Type B pancreatic cell (in vitro differentiated cells): ENCODE measurements at regions not wholly inside any gene's neighbourhood (a gene's known extent, or its start where the extent isn't known, plus 50 kb on each side); places are given as distances from the start of the nearest gene placed in this dataset.

Experiments used
- DNase-seq: peaks from one replicate; pipeline ENCODE4 v3.0.0; 2021; ENCODE audit warnings: mixed read lengths; ENCODE audit not compliant: unreplicated experiment; ENCODE audit errors: extremely low spot score
- H3K27ac Mint-ChIP-seq: 2 replicates; pipeline ENCODE4 v1.8.0; 2021; ENCODE audit warnings: mild to moderate bottlenecking, mixed read lengths
- H3K27me3 Mint-ChIP-seq: 2 replicates; pipeline ENCODE4 v1.8.0; 2021; ENCODE audit warnings: mixed read lengths
- H3K36me3 Mint-ChIP-seq: 2 replicates; pipeline ENCODE4 v1.8.0; 2021; ENCODE audit warnings: mixed read lengths
- H3K4me1 Mint-ChIP-seq: one replicate; pipeline ENCODE4 v1.8.0; 2021; ENCODE audit warnings: mixed read lengths; ENCODE audit not compliant: unreplicated experiment
- H3K4me3 Mint-ChIP-seq: 2 replicates; pipeline ENCODE4 v1.8.0; 2021; ENCODE audit warnings: mild to moderate bottlenecking, mixed read lengths
- H3K9me3 Mint-ChIP-seq: 2 replicates; pipeline ENCODE4 v1.8.0; 2021; ENCODE audit warnings: mixed read lengths
- CTCF ChIP-seq: fragments of 200-600 bp; sonication (generic); conservative IDR thresholded peaks from 2 replicates; pipeline ENCODE4 v1.5.0; 2021; ENCODE audit warnings: antibody characterized with exemption, mild to moderate bottlenecking

GRCh38 chr6:19070520-19070919 is 683.4 kb downstream of the RNF144B start:
- Mint-ChIP-seq H3K4me1 (no peaks in the 10 kb centered on the region), H3K9me3 (peaks cover 4% of the 10 kb centered on the region), H3K27me3 (peaks cover 4% of the 10 kb centered on the region)

GRCh38 chr6:19083801-19084200 is 696.7 kb downstream of the RNF144B start:
- no peak for DNase-seq
- Mint-ChIP-seq H3K9me3 (no peaks in the 10 kb centered on the region), H3K4me1 (peaks cover 5% of the 10 kb centered on the region), H3K27me3 (no peaks in the 10 kb centered on the region), H3K4me3 (no peak overlapping the region), H3K27ac (no peak overlapping the region), H3K36me3 (no peaks in the 10 kb centered on the region)
- TF ChIP-seq CTCF = no peak

More at GRCh38 chr6:19070520-19070919, 683.4 kb downstream of the RNF144B start:
- no peak for DNase-seq
- no peaks in the 10 kb centered on the region for H3K36me3 Mint-ChIP-seq
- TF ChIP-seq CTCF = no peak
- no peak overlapping the region for H3K4me3 Mint-ChIP-seq
- no peak overlapping the region for H3K27ac Mint-ChIP-seq

- Mint-ChIP-seq H3K4me1 (peaks cover 5% of the 10 kb centered on the region), H3K27me3 (no peaks in the 10 kb centered on the region), H3K4me3 (no peak overlapping the region), H3K27ac (no peak overlapping the region), H3K36me3 (no peaks in the 10 kb centered on the region), H3K9me3 (no peaks in the 10 kb centered on the region)
- no peak for TF ChIP-seq CTCF
- no peak for DNase-seq
These were observed 699.3 kb downstream of the RNF144B start for GRCh38 chr6:19086480-19086879.

GRCh38 chr6:19087296-19087695 is 700.1 kb downstream of the RNF144B start:
- no peaks in the 10 kb centered on the region for H3K27me3 Mint-ChIP-seq
- no peak overlapping the region for H3K27ac Mint-ChIP-seq
- no peak for TF ChIP-seq CTCF
- peaks cover 5% of the 10 kb centered on the region for H3K4me1 Mint-ChIP-seq
- no peaks in the 10 kb centered on the region for H3K9me3 Mint-ChIP-seq
- no peaks in the 10 kb centered on the region for H3K36me3 Mint-ChIP-seq
- DNase-seq = no peak
- H3K4me3 Mint-ChIP-seq = no peak overlapping the region

GRCh38 chr6:19087897-19088296 is 700.7 kb downstream of the RNF144B start:
- DNase-seq = no peak
- no peaks in the 10 kb centered on the region for H3K27me3 Mint-ChIP-seq
- no peak for TF ChIP-seq CTCF
- H3K4me1 Mint-ChIP-seq = peaks cover 5% of the 10 kb centered on the region
- no peak overlapping the region for H3K4me3 Mint-ChIP-seq
- H3K36me3 Mint-ChIP-seq = no peaks in the 10 kb centered on the region
- no peak overlapping the region for H3K27ac Mint-ChIP-seq
- no peaks in the 10 kb centered on the region for H3K9me3 Mint-ChIP-seq

- H3K27ac Mint-ChIP-seq = no peak overlapping the region
- peaks cover 8% of the 10 kb centered on the region for H3K4me1 Mint-ChIP-seq
- no peak for DNase-seq
- no peak overlapping the region for H3K4me3 Mint-ChIP-seq
- H3K27me3 Mint-ChIP-seq = no peaks in the 10 kb centered on the region
- TF ChIP-seq CTCF = no peak
- peaks cover 14% of the 10 kb centered on the region for H3K9me3 Mint-ChIP-seq
- H3K36me3 Mint-ChIP-seq = no peaks in the 10 kb centered on the region
These were observed 713.6 kb downstream of the RNF144B start for GRCh38 chr6:19100752-19101151.
